Breast epithelium (tissue), 4 donors: ENCODE measurements at regions not wholly inside any gene's neighbourhood (a gene's known extent, or its start where the extent isn't known, plus 50 kb on each side); places are given as distances from the start of the nearest gene placed in this dataset.

Experiments
- DNase-seq, 2 donors: peaks; one replicate each; pipeline ENCODE4 v3.0.0-alpha.2; 2019; ENCODE audit warnings: low spot score in 2 of 2
- H3K27ac ChIP-seq, 2 donors: fragments of 200-600 bp; sonication (generic) in 1 of 2; one replicate each; pipeline ENCODE4 v1.5.1; 2016 to 2019; ENCODE audit warnings: mild to moderate bottlenecking in 1 of 2
- H3K27me3 ChIP-seq, 2 donors: fragments of 200-600 bp; sonication (generic) in 1 of 2; one replicate each; pipeline versions ENCODE4 v1.5.1 to v1.6.0; 2017 to 2019; ENCODE audit warnings: control low read depth in 1 of 2, mild to moderate bottlenecking in 1 of 2
- H3K36me3 ChIP-seq: fragments of 200-600 bp; one replicate; pipeline ENCODE4 v1.5.1; 2019
- H3K4me1 ChIP-seq, 2 donors: fragments of 200-600 bp; sonication (generic); one replicate each; pipeline ENCODE4 v1.5.1; 2016 to 2019; ENCODE audit warnings: control low read depth in 1 of 2
- H3K4me3 ChIP-seq, 3 donors: fragments of 200-600 bp; sonication (generic); 1 replicate in 2 of 3; 2 replicates in 1 of 3; pipeline ENCODE4 v1.5.1; 2016 to 2019; ENCODE audit warnings: mild to moderate bottlenecking in 3 of 3, moderate library complexity in 2 of 3
- H3K9me3 ChIP-seq, 2 donors: fragments of 200-600 bp; sonication (generic) in 1 of 2; one replicate each; pipeline ENCODE4 v1.5.1; 2016 to 2019; ENCODE audit warnings: control low read depth in 1 of 2
- POLR2A ChIP-seq: fragments of 450-650 bp; IDR thresholded peaks from one replicate; pipeline ENCODE4 v1.6.1; 2016; ENCODE audit warnings: antibody characterized with exemption, mild to moderate bottlenecking, moderate library complexity
- POLR2AphosphoS5 ChIP-seq, 3 donors: sonication (generic); formaldehyde crosslinking; IDR thresholded peaks; one replicate each; pipeline ENCODE4 v1.6.1; 2017; ENCODE audit warnings: antibody characterized with exemption in 3 of 3
- intact Hi-C: fragments of 100-400 bp; cut with DNase I; formaldehyde crosslinking; loops from one replicate; pipeline ENCODE4 v1.15.1; 2023; ENCODE audit warnings: low total_unique reads
- TF ChIP-seq, protein P1 (sequence below), 3 donors: fragments of 450-650 bp; IDR thresholded peaks; one replicate each; pipeline ENCODE4 v1.5.1; 2016 to 2017; ENCODE audit warnings: antibody characterized with exemption in 3 of 3, mild to moderate bottlenecking in 3 of 3, moderate library complexity in 3 of 3

DNA sequence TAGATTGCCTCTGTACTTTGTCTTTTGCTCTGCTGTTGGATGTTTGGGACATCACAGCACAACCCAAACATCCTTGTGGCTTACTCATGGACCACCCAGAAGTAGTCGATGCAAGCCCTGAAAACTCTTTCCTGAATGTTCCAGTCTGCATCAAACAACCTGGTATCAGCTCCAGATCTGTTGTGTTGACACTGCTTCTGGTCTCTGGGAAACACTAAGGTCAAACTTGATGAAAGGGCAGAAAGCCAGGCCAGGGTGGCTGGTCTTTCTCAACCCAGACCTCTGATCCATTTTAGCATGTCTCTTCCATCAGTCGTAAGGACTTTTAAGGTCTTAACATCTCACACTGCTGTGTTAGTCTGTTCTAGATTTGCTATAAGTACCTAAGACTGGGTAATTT lies 265.7 kb downstream of the ZNF536 start:
- Histone ChIP-seq H3K4me3 (no peak overlapping the region), H3K27ac (no peak overlapping the region), H3K36me3 (no peaks in the 10 kb centered on the region), H3K4me1 (no peaks in the 10 kb centered on the region), H3K9me3 (peaks cover 0 to 12% of the 10 kb centered on the region in 2 donors), H3K27me3 (peaks cover 0 to 2% of the 10 kb centered on the region in 2 donors)
- no peak for DNase-seq
- intact Hi-C loops = no loop called here
- TF ChIP-seq POLR2A (no peak), POLR2AphosphoS5 (IDR thresholded peaks at IDR 0.05) (no peak)
- TF ChIP-seq, protein P1, sequence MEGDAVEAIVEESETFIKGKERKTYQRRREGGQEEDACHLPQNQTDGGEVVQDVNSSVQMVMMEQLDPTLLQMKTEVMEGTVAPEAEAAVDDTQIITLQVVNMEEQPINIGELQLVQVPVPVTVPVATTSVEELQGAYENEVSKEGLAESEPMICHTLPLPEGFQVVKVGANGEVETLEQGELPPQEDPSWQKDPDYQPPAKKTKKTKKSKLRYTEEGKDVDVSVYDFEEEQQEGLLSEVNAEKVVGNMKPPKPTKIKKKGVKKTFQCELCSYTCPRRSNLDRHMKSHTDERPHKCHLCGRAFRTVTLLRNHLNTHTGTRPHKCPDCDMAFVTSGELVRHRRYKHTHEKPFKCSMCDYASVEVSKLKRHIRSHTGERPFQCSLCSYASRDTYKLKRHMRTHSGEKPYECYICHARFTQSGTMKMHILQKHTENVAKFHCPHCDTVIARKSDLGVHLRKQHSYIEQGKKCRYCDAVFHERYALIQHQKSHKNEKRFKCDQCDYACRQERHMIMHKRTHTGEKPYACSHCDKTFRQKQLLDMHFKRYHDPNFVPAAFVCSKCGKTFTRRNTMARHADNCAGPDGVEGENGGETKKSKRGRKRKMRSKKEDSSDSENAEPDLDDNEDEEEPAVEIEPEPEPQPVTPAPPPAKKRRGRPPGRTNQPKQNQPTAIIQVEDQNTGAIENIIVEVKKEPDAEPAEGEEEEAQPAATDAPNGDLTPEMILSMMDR (IDR thresholded peaks at IDR 0.05) = no peak

DNA sequence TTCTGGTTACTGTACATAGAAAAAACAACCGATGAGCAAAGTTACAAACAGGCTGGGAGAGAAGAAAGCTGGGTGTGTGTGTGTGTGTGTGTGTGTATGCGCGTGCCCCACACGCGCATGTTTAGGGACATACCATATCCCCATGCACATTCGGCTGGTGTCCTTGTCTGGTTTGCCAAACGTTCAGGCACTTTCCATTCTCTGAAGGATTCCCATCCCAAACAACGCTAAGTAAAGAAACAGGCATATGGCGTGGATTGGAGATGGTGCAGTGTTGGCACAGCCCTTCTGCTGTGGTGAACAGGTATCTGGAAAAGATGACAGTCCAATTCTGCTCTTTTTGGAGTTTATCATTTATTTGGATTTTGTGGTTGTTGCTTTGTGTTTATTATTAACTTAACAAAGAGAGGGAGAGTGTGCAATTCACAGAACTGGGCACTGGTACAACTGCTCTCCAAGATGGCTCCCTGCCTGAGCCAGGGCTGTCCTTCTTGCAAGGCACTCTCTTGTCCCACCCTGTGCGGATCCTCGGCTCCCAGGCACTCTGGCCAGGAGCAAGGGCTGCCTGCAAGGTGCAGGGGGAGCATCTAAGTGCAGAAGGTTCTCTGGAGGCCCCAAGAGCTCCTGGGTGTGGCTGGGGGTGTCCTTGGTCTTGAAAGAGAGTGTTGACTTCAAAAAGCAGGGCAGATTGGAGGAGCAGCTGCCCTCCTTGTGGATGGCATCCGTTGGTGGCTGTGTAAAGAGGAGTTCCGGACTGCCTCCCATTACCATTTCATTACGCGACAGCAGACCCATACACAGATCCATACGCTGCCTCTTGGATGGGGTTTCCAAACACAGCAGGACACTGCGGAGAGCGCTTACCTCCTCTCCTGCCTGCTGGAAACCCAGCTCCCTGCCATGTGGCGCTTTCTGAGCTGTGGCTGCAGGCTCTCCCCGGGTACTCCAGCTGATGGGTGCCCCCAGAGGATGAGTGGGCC lies 263.1 kb downstream of the ZNF536 start:
- Histone ChIP-seq H3K36me3 (no peaks in the 10 kb centered on the region), H3K27ac (no peak overlapping the region), H3K4me3 (no peak overlapping the region), H3K9me3 (peaks cover 0 to 12% of the 10 kb centered on the region in 2 donors), H3K4me1 (no peaks in the 10 kb centered on the region), H3K27me3 (no peaks in the 10 kb centered on the region)
- TF ChIP-seq POLR2A (no peak), POLR2AphosphoS5 (IDR thresholded peaks at IDR 0.05) (no peak)
- TF ChIP-seq, protein P1 (IDR thresholded peaks at IDR 0.05) = no peak
- DNase-seq = no peak
- intact Hi-C loops = no loop called here

DNA sequence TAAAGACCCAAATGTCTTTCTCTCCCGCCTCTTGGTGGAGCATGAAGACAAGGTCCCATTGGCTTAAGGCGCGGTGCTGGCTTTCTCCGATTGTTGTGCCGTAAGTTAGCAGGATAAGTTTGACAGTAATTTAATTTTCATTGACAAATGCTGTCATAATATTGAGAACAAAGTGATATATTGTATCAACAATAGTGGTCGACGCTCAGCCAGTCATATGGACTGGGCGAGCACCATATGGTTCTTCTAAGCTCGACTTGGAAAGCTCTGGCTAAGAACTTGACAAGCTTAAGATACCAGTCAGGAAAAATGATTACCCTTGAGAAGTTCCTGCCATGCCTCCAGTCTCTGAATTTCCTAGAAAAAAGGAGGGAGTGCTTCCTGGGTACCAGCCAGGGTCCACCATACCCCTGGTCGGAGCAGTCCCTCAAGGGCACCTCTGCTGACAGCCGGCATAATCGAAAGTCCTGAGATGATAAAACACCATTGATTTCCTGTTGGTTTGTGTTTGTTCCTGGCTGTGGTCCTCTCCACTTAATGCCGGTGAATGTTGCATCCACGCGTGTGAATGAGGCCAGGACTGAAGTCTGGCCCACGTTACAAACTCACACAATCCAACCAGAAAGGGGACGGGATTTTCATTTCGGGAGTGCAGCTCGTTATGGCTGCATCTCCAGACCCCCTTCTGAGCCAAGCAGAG lies 262.1 kb downstream of the ZNF536 start:
- TF ChIP-seq POLR2AphosphoS5 (IDR thresholded peaks at IDR 0.05) = no peak
- no peak for TF ChIP-seq POLR2A
- TF ChIP-seq, protein P1 (IDR thresholded peaks at IDR 0.05) = no peak
- DNase-seq = no peak

DNA sequence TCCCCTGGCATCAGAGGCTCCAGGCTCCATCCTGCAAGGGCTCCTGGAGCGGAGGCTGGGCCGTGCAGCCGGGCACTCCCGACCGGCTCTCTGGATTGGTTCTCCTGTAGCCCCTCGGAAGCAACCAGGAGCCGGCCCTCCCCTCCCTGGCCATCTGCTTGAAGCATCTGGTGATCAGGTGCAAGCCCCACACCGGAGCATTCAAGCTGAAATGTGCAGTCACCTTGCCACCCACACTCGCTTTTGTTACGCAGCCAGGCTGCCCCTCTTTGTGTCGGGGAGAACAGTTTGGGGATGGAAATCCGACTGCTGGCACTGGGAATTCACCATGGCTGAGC lies 258.8 kb downstream of the ZNF536 start:
- Histone ChIP-seq H3K4me1 (no peaks in the 10 kb centered on the region), H3K27ac (no peak overlapping the region)
- TF ChIP-seq POLR2A (no peak), POLR2AphosphoS5 (IDR thresholded peaks at IDR 0.05) (no peak)
- TF ChIP-seq, protein P1 (IDR thresholded peaks at IDR 0.05) = no peak

More for the DNA sequence above, 262.1 kb downstream of the ZNF536 start:
- no peaks in the 10 kb centered on the region for H3K4me1 ChIP-seq
- intact Hi-C loops = no loop called here
- H3K9me3 ChIP-seq = peaks cover 0 to 9% of the 10 kb centered on the region in 2 donors
- H3K27ac ChIP-seq = no peak overlapping the region
- no peaks in the 10 kb centered on the region for H3K36me3 ChIP-seq
- no peaks in the 10 kb centered on the region for H3K27me3 ChIP-seq
- H3K4me3 ChIP-seq = no peak overlapping the region

More for the DNA sequence above, 258.8 kb downstream of the ZNF536 start:
- no peak for DNase-seq
- Histone ChIP-seq H3K27me3 (no peaks in the 10 kb centered on the region), H3K9me3 (no peaks in the 10 kb centered on the region), H3K36me3 (no peaks in the 10 kb centered on the region), H3K4me3 (no peak overlapping the region)
- intact Hi-C loops = no loop called here
